ENCODE measurements at regions not wholly inside any gene's neighbourhood (a gene's known extent, or its start where the extent isn't known, plus 50 kb on each side); places are given as distances from the start of the nearest gene placed in this dataset.

GRCh38 chr3:170711786-170712185 lies 125.9 kb upstream of the SLC7A14 start:
- Histone ChIP-seq H3K9ac (ENCODE audit: insufficient read depth in 1 of 2, low read depth in 2 of 2, low read length in 2 of 2) (no peak overlapping the region), H2AFZ (ENCODE audit: low read depth, low read length) (no peak overlapping the region), H3K9me3 (replicated peaks; ENCODE audit: control insufficient read depth, insufficient read depth, low read depth, low read length) (0 out of 2 replicates have a peak, but pooled peaks cover 2% of the 10 kb centered on the region), H3K9me1 (ENCODE audit: control insufficient read depth, insufficient read depth, low read length) (no peaks in the 10 kb centered on the region), H4K20me1 (replicated peaks; ENCODE audit: control insufficient read depth, insufficient read depth, low read length) (no peaks in the 10 kb centered on the region), H3K4me1 (replicated peaks in 1 of 2; ENCODE audit: control insufficient read depth in 2 of 2, insufficient read depth in 2 of 2, low read length in 2 of 2) (peaks cover 0 to 2% of the 10 kb centered on the region in 2 experiments; a peak in 1 of 5 replicates), H3K27me3 (ENCODE audit: control insufficient read depth in 2 of 2, insufficient read depth in 2 of 2, low read length in 2 of 2) (no peaks in the 10 kb centered on the region), H3K79me2 (ENCODE audit: control insufficient read depth, insufficient read depth, low read length) (no peaks in the 10 kb centered on the region), H3K27ac (ENCODE audit: extremely low read depth, low read depth, low read length) (no peak overlapping the region), H3K4me3 (no peak overlapping the region), H3K36me3 (ENCODE audit: control insufficient read depth, insufficient read depth, low read length) (no peaks in the 10 kb centered on the region), H3K4me2 (ENCODE audit: insufficient read depth, low read length) (no peak overlapping the region)
- POLR2A ChIA-PET, result no interaction called here
- ATAC-seq, result no peak
- TF ChIP-seq GATA2 (CRISPR knock-in tag; IDR thresholded peaks at IDR 0.05) (no peak), MAFF (IDR thresholded peaks at IDR 0.05; ENCODE audit: low read length) (no peak), ZNF277 (CRISPR knock-in tag; IDR thresholded peaks at IDR 0.05; ENCODE audit: borderline replicate concordance) (no peak), NR3C1 (CRISPR knock-in tag; IDR thresholded peaks at IDR 0.05) (no peak), THAP7 (CRISPR knock-in tag; IDR thresholded peaks at IDR 0.05) (no peak), TGIF2 (CRISPR knock-in tag; IDR thresholded peaks at IDR 0.05) (no peak)
- in situ Hi-C loops (cut with MboI), result no loop called here
- FAIRE-seq, result no peak
- BruUV-seq (replicated peaks), result no TSS peak
- intact Hi-C loops (cut with micrococcal nuclease), result no loop called here
- DNase-seq (ENCODE audit: extremely low read depth in 1 of 4, low spot score in 3 of 4), result no peak
- CTCF ChIA-PET (ENCODE audit: low intra/inter-chr PET ratio), result no interaction called here

All from K562 (cell line).